GM23248 (cell line): ENCODE measurements at regions not wholly inside any gene's neighbourhood (a gene's known extent, or its start where the extent isn't known, plus 50 kb on each side); places are given as distances from the start of the nearest gene placed in this dataset.

ENCODE experiments used
- EZH2 ChIP-seq: fragments of 200-600 bp; sonication (generic); IDR thresholded peaks from 2 replicates; pipeline ENCODE4 v1.6.1; 2018; ENCODE audit warnings: antibody characterized with exemption, mild to moderate bottlenecking; ENCODE audit not compliant: insufficient read depth, poor library complexity, severe bottlenecking
- EZH2phosphoT487 ChIP-seq: fragments of 200-600 bp; sonication (generic); IDR thresholded peaks from 2 replicates; pipeline ENCODE4 v1.6.1; 2018; ENCODE audit warnings: antibody characterized with exemption, moderate library complexity, mild to moderate bottlenecking, low read depth; ENCODE audit not compliant: insufficient read depth

GRCh38 chr4:117907646-117908045 is 126.6 kb upstream of the NDST3 start:
- TF ChIP-seq EZH2 (no peak), EZH2phosphoT487 (no peak)
